ENCODE measurements at regions not wholly inside any gene's neighbourhood (a gene's known extent, or its start where the extent isn't known, plus 50 kb on each side); places are given as distances from the start of the nearest gene placed in this dataset.
"Not testable (repeated sequence)": the region's sequence is repeated elsewhere in the genome, so short reads cannot be mapped to it uniquely, and the experiment has no call there.

GRCh38 chr5:82509762-82510161 lies 231.6 kb upstream of the RPS23 start:
- CTCF ChIA-PET: no interaction called here
- RAD21 ChIA-PET (ENCODE audit: low non-redundant PET in 1 of 2, low total read pairs in 2 of 2, uncharacterized antibody in 2 of 2, unreplicated experiment in 2 of 2): no interaction called here
- H4K20me1 ChIP-seq (ENCODE audit: insufficient read depth): no peaks in the 10 kb centered on the region

GRCh38 chr5:82506390-82506789 lies 228.2 kb upstream of the RPS23 start:
- ATAC-seq; H3K4me3 ChIP-seq (replicated peaks in 1 of 2; ENCODE audit: low read depth in 1 of 2, low read length in 2 of 2); CTCF ChIA-PET; BruUV-seq (replicated peaks); intact Hi-C loops (cut with micrococcal nuclease); DNase-seq (ENCODE audit: low read depth, low spot score); H2AFZ ChIP-seq (ENCODE audit: low read depth, low read length, poor library complexity, severe bottlenecking); H3K9me2 ChIP-seq (ENCODE audit: insufficient read depth); H3K79me2 ChIP-seq (ENCODE audit: insufficient read depth, low read length); RAD21 ChIA-PET (ENCODE audit: low non-redundant PET in 1 of 2, low total read pairs in 2 of 2, uncharacterized antibody in 2 of 2, unreplicated experiment in 2 of 2); H3K36me3 ChIP-seq (ENCODE audit: control insufficient read depth in 1 of 2, insufficient read depth in 2 of 2, low read length in 2 of 2); H3K27ac ChIP-seq (ENCODE audit: low read depth, low read length); H3K9ac ChIP-seq (ENCODE audit: low read length); H3K4me1 ChIP-seq (ENCODE audit: control insufficient read depth in 1 of 2, insufficient read depth in 2 of 2, low read length in 2 of 2); H3K27me3 ChIP-seq (ENCODE audit: insufficient read depth, low read length); H3K4me2 ChIP-seq (ENCODE audit: low read length); H3K9me3 ChIP-seq (ENCODE audit: control insufficient read depth in 1 of 2, insufficient read depth in 1 of 2, low read depth in 1 of 2, low read length in 2 of 2); POLR2A ChIA-PET; H4K20me1 ChIP-seq (ENCODE audit: insufficient read depth): not testable (repeated sequence)

More at GRCh38 chr5:82509762-82510161, 231.6 kb upstream of the RPS23 start:
- no peak overlapping the region for H2AFZ ChIP-seq (ENCODE audit: low read depth, low read length, poor library complexity, severe bottlenecking)
- no peaks in the 10 kb centered on the region for H3K27me3 ChIP-seq (ENCODE audit: insufficient read depth, low read length)
- no peak overlapping the region for H3K27ac ChIP-seq (ENCODE audit: low read depth, low read length)
- peaks cover 0 to 5% of the 10 kb centered on the region in 2 experiments; a peak in 1 of 4 replicates for H3K9me3 ChIP-seq (ENCODE audit: control insufficient read depth in 1 of 2, insufficient read depth in 1 of 2, low read depth in 1 of 2, low read length in 2 of 2)
- POLR2A ChIA-PET: no interaction called here
- H3K79me2 ChIP-seq (ENCODE audit: insufficient read depth, low read length): no peaks in the 10 kb centered on the region
- no peak for ATAC-seq
- no peaks in the 10 kb centered on the region for H3K4me1 ChIP-seq (ENCODE audit: control insufficient read depth in 1 of 2, insufficient read depth in 2 of 2, low read length in 2 of 2)
- no peaks in the 10 kb centered on the region for H3K9me2 ChIP-seq (ENCODE audit: insufficient read depth)
- no TSS peak for BruUV-seq (replicated peaks)
- H3K4me3 ChIP-seq (replicated peaks in 1 of 2; ENCODE audit: low read depth in 1 of 2, low read length in 2 of 2): no peak overlapping the region
- no peak for DNase-seq (ENCODE audit: low read depth, low spot score)
- no peak for TF ChIP-seq CEBPB (IDR thresholded peaks at IDR 0.05; ENCODE audit: low read depth)
- TF ChIP-seq SP1 (IDR thresholded peaks at IDR 0.05; ENCODE audit: low read depth): no peak
- TF ChIP-seq ZNF274 (IDR thresholded peaks at IDR 0.05; ENCODE audit: low read depth, low read length): no peak
- TF ChIP-seq POLR2A (IDR thresholded peaks at IDR 0.05; ENCODE audit: borderline replicate concordance, extremely low read depth, insufficient read depth, insufficient read length): no peak
- TF ChIP-seq TCF7L2 (IDR thresholded peaks at IDR 0.05; ENCODE audit: borderline replicate concordance, extremely low read depth, insufficient read depth, insufficient read length): no peak
- no peak for TF ChIP-seq ELF1 (IDR thresholded peaks at IDR 0.05; ENCODE audit: borderline replicate concordance, low read depth)
- no peak for TF ChIP-seq CBX3 (IDR thresholded peaks at IDR 0.05; ENCODE audit: low read depth)
- no peak for TF ChIP-seq RAD21 (IDR thresholded peaks at IDR 0.05; ENCODE audit: low read depth)
- H3K4me2 ChIP-seq (ENCODE audit: low read length): no peak overlapping the region
- intact Hi-C loops (cut with micrococcal nuclease): no loop called here
- no peaks in the 10 kb centered on the region for H3K36me3 ChIP-seq (ENCODE audit: control insufficient read depth in 1 of 2, insufficient read depth in 2 of 2, low read length in 2 of 2)
- no peak overlapping the region for H3K9ac ChIP-seq (ENCODE audit: low read length)
